ENCODE measurements at regions not wholly inside any gene's neighbourhood (a gene's known extent, or its start where the extent isn't known, plus 50 kb on each side); places are given as distances from the start of the nearest gene placed in this dataset.

DNA sequence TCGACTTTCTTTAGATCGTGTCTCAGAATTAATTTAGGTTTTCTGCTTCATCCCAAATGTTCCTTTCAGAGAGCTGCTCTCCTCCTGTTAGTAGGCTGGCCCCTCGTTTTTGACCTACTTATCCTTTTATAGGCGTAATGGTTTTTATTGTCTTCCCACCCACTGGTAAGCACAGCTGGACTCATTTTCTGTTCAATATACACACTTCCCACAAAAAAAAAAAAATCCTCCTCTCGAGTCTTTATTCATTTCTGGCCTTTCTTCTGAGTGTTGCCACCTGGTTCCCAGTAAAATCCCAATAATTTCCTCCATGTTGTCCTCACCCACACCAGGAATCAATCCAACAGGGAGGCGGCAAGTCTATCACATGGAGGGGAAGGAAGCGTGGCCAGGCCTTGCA, 970.2 kb upstream of the CELF2 start:
- TF ChIP-seq CTCF (IDR thresholded peaks at IDR 0.05) = no peak
- TF ChIP-seq RAD21 (conservative IDR thresholded peaks at IDR 0.05 in 1 of 2, IDR thresholded peaks at IDR 0.05 in 1 of 2) = no peak
- TF ChIP-seq, protein P1, sequence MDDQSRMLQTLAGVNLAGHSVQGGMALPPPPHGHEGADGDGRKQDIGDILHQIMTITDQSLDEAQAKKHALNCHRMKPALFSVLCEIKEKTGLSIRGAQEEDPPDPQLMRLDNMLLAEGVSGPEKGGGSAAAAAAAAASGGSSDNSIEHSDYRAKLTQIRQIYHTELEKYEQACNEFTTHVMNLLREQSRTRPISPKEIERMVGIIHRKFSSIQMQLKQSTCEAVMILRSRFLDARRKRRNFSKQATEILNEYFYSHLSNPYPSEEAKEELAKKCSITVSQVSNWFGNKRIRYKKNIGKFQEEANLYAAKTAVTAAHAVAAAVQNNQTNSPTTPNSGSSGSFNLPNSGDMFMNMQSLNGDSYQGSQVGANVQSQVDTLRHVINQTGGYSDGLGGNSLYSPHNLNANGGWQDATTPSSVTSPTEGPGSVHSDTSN (IDR thresholded peaks at IDR 0.05) = no peak
- TF ChIP-seq, protein P2, sequence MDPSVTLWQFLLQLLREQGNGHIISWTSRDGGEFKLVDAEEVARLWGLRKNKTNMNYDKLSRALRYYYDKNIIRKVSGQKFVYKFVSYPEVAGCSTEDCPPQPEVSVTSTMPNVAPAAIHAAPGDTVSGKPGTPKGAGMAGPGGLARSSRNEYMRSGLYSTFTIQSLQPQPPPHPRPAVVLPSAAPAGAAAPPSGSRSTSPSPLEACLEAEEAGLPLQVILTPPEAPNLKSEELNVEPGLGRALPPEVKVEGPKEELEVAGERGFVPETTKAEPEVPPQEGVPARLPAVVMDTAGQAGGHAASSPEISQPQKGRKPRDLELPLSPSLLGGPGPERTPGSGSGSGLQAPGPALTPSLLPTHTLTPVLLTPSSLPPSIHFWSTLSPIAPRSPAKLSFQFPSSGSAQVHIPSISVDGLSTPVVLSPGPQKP (IDR thresholded peaks at IDR 0.05; ENCODE audit: low read depth, low read length) = no peak
- TF ChIP-seq, protein P3, sequence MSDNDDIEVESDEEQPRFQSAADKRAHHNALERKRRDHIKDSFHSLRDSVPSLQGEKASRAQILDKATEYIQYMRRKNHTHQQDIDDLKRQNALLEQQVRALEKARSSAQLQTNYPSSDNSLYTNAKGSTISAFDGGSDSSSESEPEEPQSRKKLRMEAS (IDR thresholded peaks at IDR 0.05) = no peak
- no peak for TF ChIP-seq ESRRA (IDR thresholded peaks at IDR 0.05; ENCODE audit: borderline replicate concordance, low read length)
- TF ChIP-seq KDM1A (IDR thresholded peaks at IDR 0.05; ENCODE audit: low read depth) = no peak
- TF ChIP-seq JUN (IDR thresholded peaks at IDR 0.05) = no peak
